ENCODE measurements at regions not wholly inside any gene's neighbourhood (a gene's known extent, or its start where the extent isn't known, plus 50 kb on each side); places are given as distances from the start of the nearest gene placed in this dataset.

GRCh38 chr13:73411067-73411809 is 352.4 kb downstream of the KLF5 start:
- peak; percentile 85 for DNase-seq (ENCODE audit: low spot score)

DNA sequence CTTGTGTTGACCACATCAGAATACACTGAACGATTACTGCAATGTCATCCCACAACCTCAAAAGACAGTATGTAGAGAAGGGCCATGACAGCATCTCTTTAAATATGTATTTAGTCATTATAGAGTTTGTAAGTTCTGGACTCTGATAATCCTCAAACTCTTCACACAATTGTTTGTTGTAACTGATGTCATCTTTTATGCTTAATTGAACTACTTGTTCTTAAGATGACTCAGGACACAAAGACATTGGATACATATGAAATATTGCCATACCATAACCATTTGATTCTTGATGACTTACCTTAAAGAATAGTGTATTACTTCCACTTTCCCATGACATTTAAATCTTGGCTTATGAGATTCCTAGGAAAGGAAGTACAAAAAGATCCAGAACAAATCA is 347.6 kb downstream of the KLF5 start:
- no peak for DNase-seq (ENCODE audit: low spot score)

DNA sequence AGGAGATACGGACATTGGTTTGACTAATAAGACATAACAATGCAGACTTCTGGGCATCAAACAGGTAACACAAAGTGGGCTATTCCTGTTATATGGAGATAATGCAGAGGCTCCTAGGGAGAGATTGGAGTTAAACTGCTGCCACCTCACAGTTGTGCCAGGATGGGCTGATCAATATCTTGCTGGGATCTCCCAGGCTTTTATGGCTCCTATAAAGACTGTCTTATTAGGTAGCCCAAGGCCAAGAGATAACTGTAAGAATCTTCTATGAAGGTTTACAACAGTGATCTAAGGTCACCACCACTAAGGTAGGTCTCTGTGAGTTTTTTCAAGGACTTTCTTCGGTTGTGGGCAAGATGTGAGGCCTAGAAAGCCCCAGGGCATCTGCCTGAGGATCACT is 345.8 kb downstream of the KLF5 start:
- DNase-seq (ENCODE audit: low spot score), result no peak

- DNase-seq (ENCODE audit: low spot score), result no peak
Observed at GRCh38 chr13:73403355-73404120, 344.7 kb downstream of the KLF5 start.

- no peak for DNase-seq (ENCODE audit: low spot score)
Observed at GRCh38 chr13:73401769-73402168, 343.0 kb downstream of the KLF5 start.

DNA sequence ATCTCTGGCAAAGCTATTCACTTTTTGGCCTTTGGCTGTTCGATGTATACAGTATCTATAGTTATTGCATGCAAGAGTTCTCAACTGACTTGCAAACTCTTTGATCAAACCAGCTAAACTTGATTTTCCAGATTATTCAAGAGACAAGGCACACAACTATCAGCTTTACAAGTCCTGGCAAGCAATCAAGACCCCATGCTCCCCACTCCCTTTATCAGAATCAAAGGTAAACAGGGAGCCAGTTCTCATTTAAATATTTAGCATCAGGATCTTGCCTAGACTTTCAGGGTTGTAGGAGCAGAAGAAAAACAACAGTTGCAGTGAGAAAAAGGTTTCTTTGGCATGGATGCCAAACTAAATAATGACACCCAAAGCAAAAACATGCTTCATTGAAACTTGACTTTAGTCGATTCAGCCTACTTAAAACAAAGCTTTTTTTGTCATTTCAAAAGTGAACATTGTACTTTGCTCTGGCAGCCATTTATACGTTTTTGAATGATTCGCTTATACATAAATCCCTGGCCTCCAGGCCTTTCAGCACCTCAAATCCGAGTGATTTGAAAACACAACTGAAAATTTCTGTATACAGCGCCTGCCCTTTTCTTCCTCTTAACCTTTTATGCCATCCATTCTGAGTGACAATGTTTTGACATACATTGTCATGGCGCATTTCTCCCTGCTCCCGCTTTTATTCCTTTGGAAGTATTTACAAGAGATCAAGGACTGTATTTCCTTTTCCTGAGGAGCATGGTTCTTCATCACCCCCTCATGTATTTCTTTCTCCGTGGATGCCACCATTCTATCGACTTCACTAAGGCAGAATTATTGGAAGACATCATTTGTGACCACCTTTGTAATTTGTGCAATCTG is 340.8 kb downstream of the KLF5 start:
- DNase-seq (ENCODE audit: low spot score), result peak; percentile 97

DNA sequence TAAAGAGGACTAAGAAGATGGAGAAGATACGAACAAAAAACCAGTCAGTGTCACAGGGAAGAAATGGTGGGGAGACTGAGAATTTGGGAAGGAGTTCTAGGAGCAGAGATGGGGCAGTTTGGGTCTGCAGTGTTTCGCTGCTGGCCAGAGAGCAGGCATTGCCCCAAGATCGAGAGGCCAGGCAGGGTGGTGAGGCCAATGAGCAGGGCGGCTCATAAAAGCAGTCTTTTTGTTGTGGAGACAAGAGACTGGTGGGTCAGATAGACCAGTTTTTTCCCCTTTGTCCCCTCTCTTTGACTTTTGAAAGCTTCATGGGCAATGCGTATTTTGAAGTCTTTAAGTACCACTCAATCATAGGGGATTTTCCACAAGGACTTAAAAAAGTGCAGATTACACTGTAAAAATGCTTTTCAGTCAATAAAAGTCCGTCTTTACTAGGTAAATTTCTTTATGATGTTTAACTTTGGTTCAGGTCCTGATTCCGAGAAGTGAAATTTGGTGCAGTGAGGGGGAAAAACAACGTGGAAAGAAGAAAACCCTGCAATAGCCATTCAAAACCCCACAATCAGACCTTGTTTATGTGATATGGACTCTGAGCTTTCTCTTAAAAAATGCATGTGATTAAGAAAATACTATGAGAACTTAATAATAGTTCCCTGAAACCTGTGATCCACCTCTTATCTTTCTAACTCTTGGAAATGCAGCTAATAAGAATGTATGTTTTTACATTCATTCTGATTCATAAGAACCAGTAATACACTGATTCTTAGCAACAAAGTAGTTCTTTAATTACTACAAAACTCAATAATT is 338.9 kb downstream of the KLF5 start:
- DNase-seq (ENCODE audit: low spot score), result no peak

GRCh38 chr13:73394066-73394465 is 335.3 kb downstream of the KLF5 start:
- no peak for DNase-seq (ENCODE audit: low spot score)

DNA sequence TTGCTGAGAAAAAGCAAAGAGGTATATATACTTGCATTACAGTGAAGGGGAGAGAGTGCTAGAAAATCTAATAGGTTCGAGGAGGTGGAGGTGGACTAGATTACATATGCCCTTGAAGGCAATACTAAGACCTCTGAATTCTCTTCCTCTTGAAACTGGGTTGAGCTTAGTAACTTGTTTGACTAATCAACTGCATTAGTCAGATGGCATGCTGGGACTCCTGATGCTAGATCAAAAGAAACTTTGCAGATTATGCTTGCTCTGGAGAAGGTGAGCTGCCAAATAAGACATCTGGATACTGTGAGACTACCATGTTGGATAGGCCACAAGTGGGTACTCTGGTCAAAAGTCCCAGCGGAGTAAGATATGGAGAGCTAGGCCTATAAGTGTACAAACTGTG is 331.3 kb downstream of the KLF5 start:
- DNase-seq (ENCODE audit: low spot score), result no peak

DNA sequence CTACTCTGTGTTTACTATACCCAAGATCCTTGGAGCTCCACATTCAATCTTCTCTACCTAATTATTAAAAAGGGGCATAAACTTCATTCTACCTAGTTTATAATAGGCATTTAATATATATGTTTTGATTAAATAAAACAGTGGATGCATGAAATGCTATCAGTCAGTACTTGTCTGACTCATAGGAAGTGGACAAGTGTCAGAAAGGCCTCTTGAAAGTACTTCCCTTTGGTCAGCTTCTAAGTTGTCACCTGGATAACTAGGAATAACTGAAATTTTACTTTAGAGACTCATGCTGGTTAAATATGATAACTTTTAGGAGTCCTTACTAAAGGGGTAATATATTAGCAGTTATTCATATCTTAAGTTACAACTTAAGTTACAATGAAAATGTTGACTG is 329.8 kb downstream of the KLF5 start:
- DNase-seq (ENCODE audit: low spot score), result no peak

- DNase-seq (ENCODE audit: low spot score), result no peak
Observed at GRCh38 chr13:73387318-73387717, 328.5 kb downstream of the KLF5 start.

- no peak for DNase-seq (ENCODE audit: low spot score)
Observed at GRCh38 chr13:73385848-73386247, 327.0 kb downstream of the KLF5 start.

GRCh38 chr13:73372666-73373627 is 314.1 kb downstream of the KLF5 start:
- DNase-seq (ENCODE audit: low spot score), result no peak

- peak; percentile 32 for DNase-seq (ENCODE audit: low spot score)
Observed at GRCh38 chr13:73370066-73370465, 311.3 kb downstream of the KLF5 start.

DNA sequence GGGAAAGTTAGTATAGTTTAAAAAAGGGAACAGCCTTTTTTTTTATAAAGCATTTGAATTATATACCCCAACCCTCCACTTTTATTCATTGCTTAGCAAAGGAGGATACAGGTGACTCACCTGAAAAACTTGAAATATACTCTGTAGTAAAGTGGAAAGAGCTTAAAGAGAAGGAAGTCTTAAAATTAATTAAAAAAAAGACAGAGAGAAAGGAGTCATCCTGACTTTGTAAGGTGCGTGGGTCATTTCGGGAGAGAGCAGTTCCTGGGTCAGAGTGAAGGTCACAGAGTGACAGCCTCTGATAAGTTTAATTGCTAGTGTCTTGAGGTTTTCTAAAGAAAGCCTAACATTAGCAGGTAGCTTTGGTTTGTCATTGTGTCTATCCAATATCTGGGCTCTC is 310.3 kb downstream of the KLF5 start:
- no peak for DNase-seq (ENCODE audit: low spot score)

GRCh38 chr13:73368608-73369007 is 309.8 kb downstream of the KLF5 start:
- peak; percentile 79 for DNase-seq (ENCODE audit: low spot score)

GRCh38 chr13:73367886-73368285 is 309.1 kb downstream of the KLF5 start:
- peak; percentile 59 for DNase-seq (ENCODE audit: low spot score)

GRCh38 chr13:73366241-73366640 is 307.4 kb downstream of the KLF5 start:
- no peak for DNase-seq (ENCODE audit: low spot score)

- peak; percentile 97 for DNase-seq (ENCODE audit: low spot score)
Observed at GRCh38 chr13:73365681-73366080, 306.9 kb downstream of the KLF5 start.

GRCh38 chr13:73365252-73365651 is 306.4 kb downstream of the KLF5 start:
- DNase-seq (ENCODE audit: low spot score), result peak; percentile 96

All from HT-29 (cell line).